Vagina (tissue), 2 donors: ENCODE measurements at regions not wholly inside any gene's neighbourhood (a gene's known extent, or its start where the extent isn't known, plus 50 kb on each side); places are given as distances from the start of the nearest gene placed in this dataset.

Source experiments
- DNase-seq, 2 donors: peaks; one replicate each; pipeline ENCODE4 v3.0.0-alpha.2; 2017; ENCODE audit errors: extremely low spot score in 2 of 2
- H3K27ac ChIP-seq: fragments of 200-600 bp; sonication (generic); one replicate; pipeline ENCODE4 v1.5.1; 2019
- H3K27me3 ChIP-seq: fragments of 200-600 bp; sonication (generic); one replicate; pipeline ENCODE4 v1.5.1; 2019
- H3K36me3 ChIP-seq, 2 donors: fragments of 200-600 bp; sonication (generic); one replicate each; pipeline ENCODE4 v1.5.1; 2017 to 2019
- H3K4me1 ChIP-seq: fragments of 200-600 bp; sonication (generic); one replicate; pipeline ENCODE4 v1.5.1; 2019
- H3K4me3 ChIP-seq, 2 donors: fragments of 200-600 bp; sonication (generic); 1 replicate in 1 of 2; 2 replicates in 1 of 2; pipeline ENCODE4 v1.5.1; 2016 to 2019
- H3K9me3 ChIP-seq: fragments of 200-600 bp; sonication (generic); one replicate; pipeline ENCODE4 v1.5.1; 2019
- CTCF ChIP-seq, 3 experiments: fragments of 450-650 bp in 2 of 3; fragments of 200-600 bp in 1 of 3; sonication (generic) in 1 of 3; IDR thresholded peaks; one replicate each; pipeline ENCODE4 v1.5.1; 2017 to 2019; ENCODE audit warnings: antibody characterized with exemption in 3 of 3, mild to moderate bottlenecking in 2 of 3, moderate library complexity in 2 of 3
- POLR2A ChIP-seq, 2 donors: fragments of 450-650 bp; IDR thresholded peaks; one replicate each; pipeline ENCODE4 v1.6.1; 2017; ENCODE audit warnings: antibody characterized with exemption in 2 of 2, mild to moderate bottlenecking in 2 of 2, moderate library complexity in 2 of 2
- POLR2AphosphoS5 ChIP-seq, 2 donors: sonication (generic); formaldehyde crosslinking; IDR thresholded peaks; one replicate each; pipeline ENCODE4 v1.9.0; 2017; ENCODE audit warnings: antibody characterized with exemption in 2 of 2, mild to moderate bottlenecking in 2 of 2, low read depth in 1 of 2; ENCODE audit not compliant: insufficient read depth in 1 of 2
- intact Hi-C: fragments of 100-400 bp; cut with DNase I; formaldehyde crosslinking; loops from one replicate; pipeline ENCODE4 v1.15.1; 2023

GRCh38 chr11:8325591-8326304 lies 62.1 kb upstream of the LMO1 start:
- intact Hi-C loops = no loop called here
- Histone ChIP-seq H3K27ac (no peak overlapping the region), H3K27me3 (no peaks in the 10 kb centered on the region), H3K4me3 (no peak overlapping the region), H3K4me1 (no peaks in the 10 kb centered on the region), H3K9me3 (no peaks in the 10 kb centered on the region), H3K36me3 (no peaks in the 10 kb centered on the region)
- DNase-seq = no peak
- TF ChIP-seq POLR2AphosphoS5 (IDR thresholded peaks at IDR 0.05; ENCODE audit: insufficient read depth in 1 of 2, low read depth in 1 of 2) (no peak), POLR2A (IDR thresholded peaks at IDR 0.05) (no peak), CTCF (IDR thresholded peaks at IDR 0.05) (no peak)

- no peak for DNase-seq
- Histone ChIP-seq H3K4me3 (no peak overlapping the region), H3K27ac (no peak overlapping the region), H3K27me3 (no peaks in the 10 kb centered on the region), H3K36me3 (no peaks in the 10 kb centered on the region), H3K9me3 (no peaks in the 10 kb centered on the region), H3K4me1 (no peaks in the 10 kb centered on the region)
- TF ChIP-seq POLR2A (IDR thresholded peaks at IDR 0.05) = no peak
- TF ChIP-seq CTCF (IDR thresholded peaks at IDR 0.05) = no peak
- TF ChIP-seq POLR2AphosphoS5 (IDR thresholded peaks at IDR 0.05; ENCODE audit: insufficient read depth in 1 of 2, low read depth in 1 of 2) = no peak
- intact Hi-C loops = no loop called here
Measured at GRCh38 chr11:8323161-8323935, 59.7 kb upstream of the LMO1 start.

GRCh38 chr11:8321876-8322275 lies 58.2 kb upstream of the LMO1 start:
- no peaks in the 10 kb centered on the region for H3K27me3 ChIP-seq
- no peak overlapping the region for H3K4me3 ChIP-seq
- no peaks in the 10 kb centered on the region for H3K36me3 ChIP-seq
- intact Hi-C loops = no loop called here
- peaks cover 5% of the 10 kb centered on the region for H3K4me1 ChIP-seq
- no peak for DNase-seq
- H3K9me3 ChIP-seq = no peaks in the 10 kb centered on the region
- TF ChIP-seq CTCF (IDR thresholded peaks at IDR 0.05) = no peak
- no peak for TF ChIP-seq POLR2A (IDR thresholded peaks at IDR 0.05)
- TF ChIP-seq POLR2AphosphoS5 (IDR thresholded peaks at IDR 0.05; ENCODE audit: insufficient read depth in 1 of 2, low read depth in 1 of 2) = no peak
- H3K27ac ChIP-seq = no peak overlapping the region

GRCh38 chr11:8320076-8320475 lies 56.4 kb upstream of the LMO1 start:
- no peak for DNase-seq
- H3K36me3 ChIP-seq = no peaks in the 10 kb centered on the region
- no peak overlapping the region for H3K27ac ChIP-seq
- peaks cover 5% of the 10 kb centered on the region for H3K4me1 ChIP-seq
- intact Hi-C loops = no loop called here
- H3K27me3 ChIP-seq = no peaks in the 10 kb centered on the region
- no peaks in the 10 kb centered on the region for H3K9me3 ChIP-seq
- no peak overlapping the region for H3K4me3 ChIP-seq
- TF ChIP-seq CTCF (IDR thresholded peaks at IDR 0.05) (no peak), POLR2AphosphoS5 (IDR thresholded peaks at IDR 0.05; ENCODE audit: insufficient read depth in 1 of 2, low read depth in 1 of 2) (no peak), POLR2A (IDR thresholded peaks at IDR 0.05) (no peak)

GRCh38 chr11:8318536-8318935 lies 54.9 kb upstream of the LMO1 start:
- DNase-seq = no peak
- intact Hi-C loops = no loop called here

More at GRCh38 chr11:8318536-8318935, 54.9 kb upstream of the LMO1 start:
- no peak for TF ChIP-seq POLR2A (IDR thresholded peaks at IDR 0.05)
- TF ChIP-seq CTCF (IDR thresholded peaks at IDR 0.05) = no peak
- no peak for TF ChIP-seq POLR2AphosphoS5 (IDR thresholded peaks at IDR 0.05; ENCODE audit: insufficient read depth in 1 of 2, low read depth in 1 of 2)
- Histone ChIP-seq H3K4me1 (peaks cover 5% of the 10 kb centered on the region), H3K27ac (no peak overlapping the region), H3K9me3 (no peaks in the 10 kb centered on the region), H3K27me3 (no peaks in the 10 kb centered on the region), H3K36me3 (no peaks in the 10 kb centered on the region), H3K4me3 (no peak overlapping the region)
